ENCODE measurements at regions not wholly inside any gene's neighbourhood (a gene's known extent, or its start where the extent isn't known, plus 50 kb on each side); places are given as distances from the start of the nearest gene placed in this dataset.
"Not testable (repeated sequence)": the region's sequence is repeated elsewhere in the genome, so short reads cannot be mapped to it uniquely, and the experiment has no call there.

DNA sequence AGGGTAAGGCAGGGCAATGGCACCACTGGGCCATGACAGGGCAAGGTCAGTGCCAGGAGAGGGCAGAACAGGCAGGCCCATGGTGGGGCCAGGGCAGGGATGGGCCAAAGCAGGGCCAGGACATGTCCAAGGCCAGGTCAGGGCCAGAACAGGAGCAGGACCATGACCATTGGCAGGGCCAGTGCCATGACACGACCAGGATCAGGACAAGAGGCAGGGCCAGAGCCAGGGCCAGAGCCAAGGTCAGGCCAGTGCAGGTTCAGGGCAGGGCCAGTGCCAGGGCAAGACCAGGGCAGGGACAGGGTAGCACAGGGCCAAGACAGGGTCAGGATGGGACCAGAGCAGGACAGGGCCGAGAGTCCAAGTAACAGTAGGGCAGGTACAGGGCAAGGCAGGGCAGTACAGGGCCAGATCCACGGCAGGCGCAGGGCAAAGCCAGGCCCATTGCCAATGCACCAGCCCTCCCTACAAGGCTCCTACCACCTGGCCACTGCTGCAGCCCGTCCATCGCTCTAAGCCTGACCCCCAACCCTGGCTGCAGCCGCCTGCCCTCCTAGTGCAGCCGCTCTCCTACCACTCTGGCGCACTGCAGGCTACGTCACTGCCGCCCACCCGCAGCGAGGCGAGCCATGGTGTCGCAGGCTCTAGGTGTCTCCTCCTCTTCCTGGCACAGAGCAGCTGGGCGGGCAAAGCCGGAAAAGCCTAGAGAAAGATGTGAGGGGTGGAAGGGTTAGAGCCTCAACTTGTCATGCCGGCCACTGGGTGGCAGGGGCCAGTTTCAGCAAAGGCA, 2876.3 kb downstream of the RPIA start:
- TF ChIP-seq, protein P1, sequence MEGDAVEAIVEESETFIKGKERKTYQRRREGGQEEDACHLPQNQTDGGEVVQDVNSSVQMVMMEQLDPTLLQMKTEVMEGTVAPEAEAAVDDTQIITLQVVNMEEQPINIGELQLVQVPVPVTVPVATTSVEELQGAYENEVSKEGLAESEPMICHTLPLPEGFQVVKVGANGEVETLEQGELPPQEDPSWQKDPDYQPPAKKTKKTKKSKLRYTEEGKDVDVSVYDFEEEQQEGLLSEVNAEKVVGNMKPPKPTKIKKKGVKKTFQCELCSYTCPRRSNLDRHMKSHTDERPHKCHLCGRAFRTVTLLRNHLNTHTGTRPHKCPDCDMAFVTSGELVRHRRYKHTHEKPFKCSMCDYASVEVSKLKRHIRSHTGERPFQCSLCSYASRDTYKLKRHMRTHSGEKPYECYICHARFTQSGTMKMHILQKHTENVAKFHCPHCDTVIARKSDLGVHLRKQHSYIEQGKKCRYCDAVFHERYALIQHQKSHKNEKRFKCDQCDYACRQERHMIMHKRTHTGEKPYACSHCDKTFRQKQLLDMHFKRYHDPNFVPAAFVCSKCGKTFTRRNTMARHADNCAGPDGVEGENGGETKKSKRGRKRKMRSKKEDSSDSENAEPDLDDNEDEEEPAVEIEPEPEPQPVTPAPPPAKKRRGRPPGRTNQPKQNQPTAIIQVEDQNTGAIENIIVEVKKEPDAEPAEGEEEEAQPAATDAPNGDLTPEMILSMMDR (IDR thresholded peaks at IDR 0.05), result not testable (repeated sequence)
- TF ChIP-seq POLR2A (IDR thresholded peaks at IDR 0.05), result not testable (repeated sequence)

Measured in adrenal gland (tissue), 5 donors.